ENCODE measurements at regions not wholly inside any gene's neighbourhood (a gene's known extent, or its start where the extent isn't known, plus 50 kb on each side); places are given as distances from the start of the nearest gene placed in this dataset.

- H3K4me3 Mint-ChIP-seq = no peak overlapping the region
- H3K36me3 Mint-ChIP-seq (ENCODE audit: low read depth) = peaks cover 31% of the 10 kb centered on the region
- no peaks in the 10 kb centered on the region for H3F3A ChIP-seq (replicated peaks; ENCODE audit: low read depth)
- no peak overlapping the region for H2AFZ ChIP-seq
- no peaks in the 10 kb centered on the region for H3K79me2 ChIP-seq (replicated peaks; ENCODE audit: insufficient read depth)
- no peaks in the 10 kb centered on the region for H3K4me1 Mint-ChIP-seq
- no peak overlapping the region for H3K4me2 ChIP-seq
- ATAC-seq (no peak), DNase-seq (ENCODE audit: low spot score) (no peak)
- no peaks in the 10 kb centered on the region for H3K4me1 ChIP-seq (ENCODE audit: insufficient read depth)
- H3K27ac ChIP-seq (ENCODE audit: low read depth) = no peak overlapping the region
- peaks cover 19% of the 10 kb centered on the region for H3K9me3 Mint-ChIP-seq
- no peak overlapping the region for H3K27ac Mint-ChIP-seq
- no peaks in the 10 kb centered on the region for H4K20me1 ChIP-seq (replicated peaks; ENCODE audit: insufficient read depth)
- no peaks in the 10 kb centered on the region for H3K36me3 ChIP-seq (ENCODE audit: insufficient read depth)
- no peaks in the 10 kb centered on the region for H3K27me3 ChIP-seq (ENCODE audit: insufficient read depth)
- no peak overlapping the region for H3K4me3 ChIP-seq
- H3K9me2 ChIP-seq (ENCODE audit: insufficient read depth) = 0 out of 2 replicates have a peak, but pooled peaks cover 6% of the 10 kb centered on the region
- no peak for TF ChIP-seq EZH2 (IDR thresholded peaks at IDR 0.05; ENCODE audit: low read depth, unreplicated experiment)
- TF ChIP-seq STAT1 (IDR thresholded peaks at IDR 0.05; ENCODE audit: unreplicated experiment) = no peak
- no peak for TF ChIP-seq ZNF114 (CRISPR knock-in tag; IDR thresholded peaks at IDR 0.05)
- TF ChIP-seq CREB1 (CRISPR knock-in tag; IDR thresholded peaks at IDR 0.05; ENCODE audit: low read depth) = no peak
- TF ChIP-seq REST (IDR thresholded peaks at IDR 0.05; ENCODE audit: unreplicated experiment) = no peak
- no peak for TF ChIP-seq ETS1 (IDR thresholded peaks at IDR 0.05)
- TF ChIP-seq ZNF462 (CRISPR knock-in tag; IDR thresholded peaks at IDR 0.05) = no peak
- no peak for TF ChIP-seq EZH2phosphoT487 (IDR thresholded peaks at IDR 0.05; ENCODE audit: unreplicated experiment)
- no peaks in the 10 kb centered on the region for H3K27me3 Mint-ChIP-seq (ENCODE audit: insufficient read depth, low read depth, poor library complexity)
Measured at GRCh38 chr4:71913275-71913674, 118.5 kb upstream of the NPFFR2 start.

Data from GM23338 (cell line).